KMS-11 (cell line): ENCODE measurements at regions not wholly inside any gene's neighbourhood (a gene's known extent, or its start where the extent isn't known, plus 50 kb on each side); places are given as distances from the start of the nearest gene placed in this dataset.
A peak's percentile ranks its signal among the peaks of the same experiment; 100 is the strongest.

ENCODE experiments used
- H2AFZ ChIP-seq: fragments of 200-600 bp; sonication (generic); 2 replicates; pipeline ENCODE4 v1.6.1; 2016; ENCODE audit warnings: antibody characterized with exemption, mixed run types, low read depth
- H3K27ac ChIP-seq: fragments of 200-600 bp; sonication (generic); 2 replicates; pipeline ENCODE4 v1.6.1; 2016; ENCODE audit warnings: mild to moderate bottlenecking, mixed run types
- H3K27me3 ChIP-seq: fragments of 200-600 bp; sonication (generic); 2 replicates; pipeline ENCODE4 v1.6.1; 2017; ENCODE audit warnings: mild to moderate bottlenecking, low read depth, mixed run types, moderate library complexity; ENCODE audit not compliant: insufficient read depth
- H3K36me3 ChIP-seq: fragments of 200-600 bp; sonication (generic); 2 replicates; pipeline ENCODE4 v1.6.1; 2017; ENCODE audit warnings: mild to moderate bottlenecking, mixed run types; ENCODE audit not compliant: insufficient read depth
- H3K4me1 ChIP-seq: fragments of 200-600 bp; sonication (generic); 2 replicates; pipeline ENCODE4 v1.6.1; 2016; ENCODE audit warnings: mild to moderate bottlenecking, low read depth, mixed run types; ENCODE audit not compliant: poor library complexity, severe bottlenecking
- H3K4me2 ChIP-seq: fragments of 200-600 bp; sonication (generic); 2 replicates; pipeline ENCODE4 v1.7.0; 2016; ENCODE audit warnings: mild to moderate bottlenecking, mixed run types
- H3K4me3 ChIP-seq: fragments of 200-600 bp; sonication (generic); IDR thresholded peaks from 2 replicates; pipeline ENCODE4 v1.6.1; 2017; ENCODE audit warnings: low read depth, low read length, mixed read lengths; ENCODE audit not compliant: insufficient read depth
- H3K79me2 ChIP-seq: fragments of 200-600 bp; sonication (generic); 2 replicates; pipeline ENCODE4 v1.6.1; 2016; ENCODE audit warnings: low read depth, mixed run types; ENCODE audit not compliant: insufficient read depth
- H3K9ac ChIP-seq: fragments of 200-600 bp; sonication (generic); 2 replicates; pipeline ENCODE4 v1.6.1; 2016; ENCODE audit warnings: mild to moderate bottlenecking, mixed run types
- H4K20me1 ChIP-seq: fragments of 200-600 bp; sonication (generic); 2 replicates; pipeline ENCODE4 v1.6.1; 2016; ENCODE audit warnings: mild to moderate bottlenecking, mixed run types; ENCODE audit not compliant: insufficient read depth
- CTCF ChIP-seq: fragments of 200-600 bp; sonication (generic); conservative IDR thresholded peaks from 2 replicates; pipeline ENCODE4 v1.6.1; 2017; ENCODE audit warnings: low read depth, mild to moderate bottlenecking, antibody characterized with exemption, low read length, moderate library complexity, mixed read lengths

GRCh38 chr7:45257284-45257683 is 99.7 kb downstream of the RAMP3 start:
- no peaks in the 10 kb centered on the region for H3K79me2 ChIP-seq
- H3K4me3 ChIP-seq: no peak overlapping the region
- no peaks in the 10 kb centered on the region for H4K20me1 ChIP-seq
- H3K27ac ChIP-seq: no peak overlapping the region
- H3K27me3 ChIP-seq: no peaks in the 10 kb centered on the region
- no peak overlapping the region for H3K9ac ChIP-seq
- H3K4me2 ChIP-seq: no peak overlapping the region
- H3K36me3 ChIP-seq: no peaks in the 10 kb centered on the region
- TF ChIP-seq CTCF: no peak
- H2AFZ ChIP-seq: no peak overlapping the region
- no peaks in the 10 kb centered on the region for H3K4me1 ChIP-seq

GRCh38 chr7:45258533-45259226 is 101.1 kb downstream of the RAMP3 start:
- H2AFZ ChIP-seq: no peak overlapping the region
- no peak overlapping the region for H3K27ac ChIP-seq
- H3K9ac ChIP-seq: no peak overlapping the region
- H3K4me2 ChIP-seq: no peak overlapping the region
- H3K4me3 ChIP-seq: no peak overlapping the region
- no peaks in the 10 kb centered on the region for H3K79me2 ChIP-seq
- no peaks in the 10 kb centered on the region for H3K4me1 ChIP-seq
- H3K27me3 ChIP-seq: no peaks in the 10 kb centered on the region
- H3K36me3 ChIP-seq: no peaks in the 10 kb centered on the region
- no peak for TF ChIP-seq CTCF
- H4K20me1 ChIP-seq: no peaks in the 10 kb centered on the region

GRCh38 chr7:45259227-45259596 is 101.6 kb downstream of the RAMP3 start:
- TF ChIP-seq CTCF: no peak
- H3K79me2 ChIP-seq: no peaks in the 10 kb centered on the region
- no peak overlapping the region for H3K4me2 ChIP-seq
- H3K9ac ChIP-seq: no peak overlapping the region
- no peaks in the 10 kb centered on the region for H3K4me1 ChIP-seq
- no peak overlapping the region for H3K4me3 ChIP-seq
- H3K27me3 ChIP-seq: no peaks in the 10 kb centered on the region
- no peak overlapping the region for H3K27ac ChIP-seq
- H2AFZ ChIP-seq: no peak overlapping the region
- H3K36me3 ChIP-seq: no peaks in the 10 kb centered on the region
- H4K20me1 ChIP-seq: no peaks in the 10 kb centered on the region

- Histone ChIP-seq H3K79me2 (no peaks in the 10 kb centered on the region), H3K4me3 (no peak overlapping the region), H2AFZ (no peak overlapping the region), H4K20me1 (no peaks in the 10 kb centered on the region), H3K27me3 (no peaks in the 10 kb centered on the region), H3K27ac (no peak overlapping the region), H3K4me2 (no peak overlapping the region), H3K9ac (no peak overlapping the region), H3K36me3 (no peaks in the 10 kb centered on the region), H3K4me1 (no peaks in the 10 kb centered on the region)
- TF ChIP-seq CTCF: peak; percentile 81
Observed at GRCh38 chr7:45259966-45260646, 102.5 kb downstream of the RAMP3 start.
